NCI-H1092 (cell line): ENCODE measurements at regions not wholly inside any gene's neighbourhood (a gene's known extent, or its start where the extent isn't known, plus 50 kb on each side); places are given as distances from the start of the nearest gene placed in this dataset.

Source experiments
- DNase-seq: peaks from one replicate; lab custom pipeline; 2025; lab: John Stamatoyannopoulos, UW

DNA sequence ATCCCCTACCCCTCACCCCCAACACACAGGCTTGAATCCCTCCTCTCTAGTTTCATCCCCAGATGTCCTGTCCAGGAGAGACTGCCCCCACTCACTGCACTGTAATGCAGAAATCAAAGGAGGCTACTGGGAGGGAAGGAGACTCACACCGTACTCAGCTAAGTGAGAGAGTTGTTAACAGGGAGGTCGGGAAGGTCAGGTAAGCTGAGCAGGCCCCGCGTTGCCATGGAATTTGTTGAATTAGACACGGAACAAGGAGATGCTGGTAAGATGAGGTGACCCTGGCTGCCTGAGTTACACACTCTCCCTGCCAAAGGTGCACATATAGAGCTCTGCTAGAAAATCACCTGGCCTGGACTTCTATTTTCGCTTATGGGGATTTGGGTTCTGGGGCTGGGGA is 197.9 kb downstream of the NXPE2 start:
- DNase-seq: no peak

DNA sequence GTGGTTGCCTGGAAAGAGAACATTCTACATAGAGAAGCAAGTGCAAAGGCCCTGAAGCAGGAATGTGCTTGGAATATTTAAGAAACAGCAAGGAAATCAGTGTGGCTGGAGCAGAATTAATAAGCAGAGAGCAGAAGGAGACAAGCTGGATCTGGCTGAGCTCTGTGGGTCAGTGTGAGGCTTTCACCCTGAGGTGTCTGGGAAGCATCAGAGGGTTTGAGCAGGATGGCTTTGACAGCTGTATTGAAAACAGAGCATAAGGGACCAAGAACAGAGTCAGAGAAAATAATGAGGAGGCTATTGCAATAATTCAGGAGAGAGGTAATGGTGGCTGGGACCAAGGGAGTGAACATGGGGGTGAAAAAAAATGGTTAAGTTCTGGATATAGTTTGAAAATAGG is 199.6 kb downstream of the NXPE2 start:
- DNase-seq: no peak

GRCh38 chr11:114880442-114880841 is 202.1 kb downstream of the NXPE2 start:
- DNase-seq: no peak

GRCh38 chr11:114883472-114883871 is 205.1 kb downstream of the NXPE2 start:
- DNase-seq: no peak

GRCh38 chr11:114886644-114887265 is 208.4 kb downstream of the NXPE2 start:
- no peak for DNase-seq

GRCh38 chr11:114889594-114890011 is 211.3 kb downstream of the NXPE2 start:
- no peak for DNase-seq

DNA sequence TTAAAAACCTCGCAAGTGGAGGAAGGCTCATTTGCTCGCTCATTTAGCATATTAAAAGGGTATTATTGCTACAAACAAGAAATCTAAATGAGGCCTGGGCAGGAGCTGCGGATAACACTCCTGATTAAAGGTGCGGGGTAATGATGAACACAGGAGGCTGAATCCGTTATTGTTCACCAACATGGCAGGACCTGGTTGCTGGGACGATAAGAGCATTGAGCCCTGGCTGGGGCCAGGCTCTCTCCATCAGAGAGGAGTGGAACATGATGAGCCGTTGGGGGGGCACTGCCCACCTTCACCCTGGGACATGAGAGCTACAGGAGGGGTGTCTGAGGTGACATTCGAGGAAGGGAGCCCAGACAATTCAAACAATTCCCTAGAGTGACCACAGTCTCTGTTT is 211.7 kb downstream of the NXPE2 start:
- no peak for DNase-seq

DNA sequence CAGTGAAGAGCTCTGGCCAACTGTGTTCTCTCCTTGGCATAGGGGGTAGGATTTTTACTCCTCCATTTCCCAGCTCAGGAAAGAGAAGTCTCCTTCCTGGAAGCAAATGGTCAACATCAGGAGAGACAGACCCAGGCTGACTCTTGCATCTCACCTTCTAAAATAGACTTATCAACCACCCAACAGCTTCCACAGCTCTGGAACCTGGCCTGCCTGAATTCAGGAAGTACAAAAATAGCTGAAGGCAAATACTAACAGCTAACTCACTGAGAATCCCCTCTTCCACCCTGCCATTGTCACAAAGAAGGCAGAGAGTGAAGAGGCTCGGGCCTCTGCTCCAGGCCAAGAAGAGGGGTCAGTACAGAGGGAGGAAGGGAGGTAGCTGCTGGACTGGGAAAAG is 213.6 kb downstream of the NXPE2 start:
- no peak for DNase-seq

- no peak for DNase-seq
Measured at GRCh38 chr11:114892381-114893197, 214.3 kb downstream of the NXPE2 start.

DNA sequence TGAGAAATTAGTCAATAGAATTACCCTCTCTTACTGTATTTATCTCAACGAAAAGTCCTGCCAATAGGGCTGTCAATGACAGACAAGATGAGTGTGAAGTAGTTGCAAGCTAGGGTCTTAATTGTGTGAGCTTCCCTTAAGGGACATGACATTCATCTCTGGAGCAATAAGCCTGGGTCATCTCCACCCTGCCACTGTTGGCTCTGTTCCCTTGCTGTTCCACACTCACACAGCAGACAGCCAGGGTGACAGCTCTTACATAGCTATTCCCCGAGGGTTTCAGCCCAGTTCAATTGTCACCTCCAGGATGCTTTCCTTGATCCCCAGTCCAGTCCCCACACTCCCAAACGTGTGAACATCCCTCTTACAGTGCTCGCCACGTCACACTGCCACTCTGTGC is 215.0 kb downstream of the NXPE2 start:
- DNase-seq: no peak

DNA sequence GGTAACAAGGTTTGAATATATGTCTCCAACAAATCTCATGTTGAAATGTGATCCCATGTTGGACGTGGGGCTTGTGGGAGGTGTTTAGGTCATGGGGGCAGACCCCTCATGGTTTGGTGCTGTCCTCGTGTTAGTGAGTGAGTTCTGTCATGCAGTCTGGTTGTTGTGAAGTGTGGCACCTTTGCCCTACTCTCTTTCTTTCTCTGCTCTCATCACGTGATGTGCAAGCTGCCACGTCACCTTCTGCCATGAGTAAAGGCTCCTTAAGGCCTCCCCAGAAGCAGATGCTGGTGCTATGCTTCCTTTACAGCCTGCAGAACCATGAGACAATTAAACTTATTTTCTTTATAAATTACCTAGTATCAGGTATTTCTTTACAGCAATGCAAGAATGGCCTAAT is 218.3 kb downstream of the NXPE2 start:
- DNase-seq: no peak

DNA sequence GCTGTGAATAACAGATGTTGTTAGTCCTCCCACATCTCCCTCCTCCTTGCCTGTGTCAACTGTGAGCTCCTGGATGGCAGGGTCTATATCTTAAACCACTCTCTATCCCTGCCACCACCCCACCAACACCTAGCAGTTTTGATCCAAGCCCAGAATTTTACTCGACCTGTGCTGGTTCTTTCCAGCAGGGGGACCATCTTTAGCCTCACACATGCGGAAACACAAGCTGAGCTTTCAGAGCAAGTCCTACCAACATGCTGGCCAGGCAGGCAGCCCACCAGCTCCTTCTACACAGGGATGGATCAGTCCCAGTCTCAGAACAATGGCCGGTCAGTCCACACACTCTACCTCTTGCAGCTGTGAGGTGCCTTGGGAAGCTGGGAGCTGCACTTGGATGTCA is 231.5 kb downstream of the NXPE2 start:
- no peak for DNase-seq

GRCh38 chr11:114912826-114913225 is 234.5 kb downstream of the NXPE2 start:
- DNase-seq: no peak

DNA sequence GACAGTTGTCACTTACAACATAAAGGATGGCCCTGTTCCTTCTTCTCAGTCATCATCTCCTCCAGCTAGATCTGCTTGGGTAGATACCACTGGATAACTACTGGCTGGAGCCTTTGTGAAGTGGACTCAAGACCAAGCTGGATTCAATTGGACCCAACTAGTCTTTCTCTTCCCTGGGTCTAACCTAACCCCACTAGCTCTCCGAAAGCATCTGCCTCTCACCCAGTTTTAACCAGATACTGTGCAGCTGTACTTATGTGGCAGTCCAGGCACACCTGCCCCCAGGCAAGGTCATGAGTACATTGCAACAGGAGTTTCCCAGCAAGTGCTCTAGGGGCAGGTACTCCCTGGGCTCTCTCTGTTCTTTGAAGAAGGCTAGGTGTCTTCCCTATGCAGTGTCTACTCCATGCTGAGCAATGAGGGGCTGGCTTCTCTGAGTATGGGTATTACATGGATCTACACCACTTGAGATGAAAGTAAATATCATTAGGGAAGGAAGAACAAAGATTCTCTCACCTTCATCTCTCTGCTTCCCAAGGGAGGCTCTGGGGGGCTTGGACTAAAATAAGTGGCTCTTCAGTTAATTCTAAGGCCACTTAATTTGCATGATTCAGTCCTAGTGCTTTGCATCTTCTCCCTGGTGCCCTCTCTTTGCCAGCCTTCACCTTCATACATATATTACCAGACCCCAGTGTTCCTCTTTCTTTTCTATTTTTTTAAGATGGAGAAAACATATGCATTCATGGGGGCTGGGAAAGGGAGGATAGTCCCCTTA is 236.1 kb downstream of the NXPE2 start:
- DNase-seq: no peak

GRCh38 chr11:114915871-114916805 is 237.8 kb downstream of the NXPE2 start:
- DNase-seq: no peak

DNA sequence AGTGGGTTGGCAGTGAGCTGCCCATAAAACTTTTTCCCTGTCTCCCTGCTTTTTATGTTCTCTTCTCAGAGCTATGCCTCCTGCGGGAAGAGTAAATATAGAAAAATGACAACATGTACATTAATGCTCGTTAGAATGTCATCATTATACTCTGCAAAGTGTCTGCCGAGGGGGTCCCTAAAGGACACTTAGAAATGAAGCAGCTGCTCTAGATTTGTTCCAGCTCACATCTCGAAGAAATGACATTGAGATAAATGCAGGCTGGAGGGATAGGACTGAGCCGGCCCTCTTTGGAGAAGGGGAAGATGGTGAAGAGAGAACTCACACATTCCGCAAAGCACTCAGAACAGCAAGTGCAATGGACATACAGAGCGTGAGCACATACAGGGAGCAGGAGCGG is 240.0 kb downstream of the NXPE2 start:
- no peak for DNase-seq

DNA sequence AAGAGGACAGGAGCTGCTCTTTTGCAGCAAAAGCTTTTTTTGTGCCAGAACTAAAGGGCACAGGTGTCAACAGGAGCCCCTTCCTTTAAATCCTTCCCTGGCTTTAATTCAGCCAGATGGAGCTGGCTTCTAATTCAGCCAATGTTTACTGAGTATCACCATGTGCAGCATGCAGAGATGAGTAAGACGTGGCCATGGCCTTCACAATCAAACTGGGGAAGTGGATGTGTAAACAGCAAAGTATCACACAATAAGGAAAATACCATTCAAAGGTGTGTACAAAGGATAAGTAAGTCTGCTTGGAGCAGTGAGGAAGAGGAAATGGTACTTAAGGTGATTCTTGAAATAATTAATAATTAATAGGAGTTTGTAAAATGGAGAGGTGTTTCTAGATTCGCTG is 243.4 kb downstream of the NXPE2 start:
- no peak for DNase-seq

DNA sequence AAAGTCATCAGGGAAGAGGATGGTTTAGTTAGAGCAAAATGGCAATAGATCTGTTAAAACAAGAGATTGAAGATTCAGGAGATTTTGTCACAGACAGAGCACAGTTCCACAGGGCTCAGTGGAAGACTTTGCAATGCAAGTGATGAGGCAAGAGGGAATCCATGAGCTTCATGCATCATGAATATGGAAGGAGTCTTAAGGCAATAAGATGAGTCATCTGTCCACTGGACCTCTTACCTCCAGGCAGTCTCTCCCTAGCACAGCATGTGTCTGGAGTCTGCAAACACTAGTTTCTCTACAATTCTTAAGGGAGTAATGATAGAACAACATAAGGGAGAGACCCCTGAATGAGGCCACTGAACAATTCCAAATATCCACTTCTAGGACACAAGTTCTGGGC is 245.7 kb downstream of the NXPE2 start:
- DNase-seq: no peak

GRCh38 chr11:114925591-114925990 is 247.3 kb downstream of the NXPE2 start:
- no peak for DNase-seq

- DNase-seq: no peak
Measured at GRCh38 chr11:114928260-114928870, 250.0 kb downstream of the NXPE2 start.

DNA sequence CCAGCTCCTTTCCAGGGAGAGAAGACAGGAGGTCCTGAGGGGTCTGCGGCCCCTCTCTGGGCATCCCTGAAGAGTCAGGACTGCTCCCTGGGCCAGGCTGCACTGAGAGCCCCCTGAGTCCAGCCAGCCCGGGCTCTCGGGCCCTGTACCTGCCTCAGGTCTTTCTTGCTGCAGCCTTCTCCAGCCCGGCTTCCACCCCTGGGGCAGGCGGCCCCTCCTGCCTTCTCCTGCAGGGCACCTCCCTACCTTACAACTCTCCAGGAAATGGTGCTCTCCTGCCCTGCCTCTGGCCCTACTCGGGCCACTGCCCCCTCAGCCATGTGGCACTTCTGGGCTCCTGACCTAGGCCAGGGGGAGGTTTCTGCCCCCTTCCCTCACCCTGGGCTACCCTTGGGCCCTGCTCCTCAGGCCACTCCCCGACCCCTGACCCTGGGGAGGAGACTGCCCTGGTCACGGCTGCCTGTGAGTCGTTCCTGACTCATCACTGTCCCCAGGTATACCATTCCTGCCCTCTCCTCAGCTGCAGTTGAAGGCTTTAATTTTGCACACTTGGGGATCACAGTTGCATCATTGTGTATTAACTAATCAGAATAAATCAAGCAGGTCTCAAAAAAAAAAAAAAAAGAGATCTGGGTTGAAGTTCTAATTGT is 251.1 kb downstream of the NXPE2 start:
- DNase-seq: no peak
